ENCODE measurements at regions not wholly inside any gene's neighbourhood (a gene's known extent, or its start where the extent isn't known, plus 50 kb on each side); places are given as distances from the start of the nearest gene placed in this dataset.

- Histone ChIP-seq H3K9me3 (ENCODE audit: control insufficient read depth in 2 of 2, insufficient read depth in 1 of 2, low read depth in 1 of 2, low read length in 1 of 2) (no peaks in the 10 kb centered on the region), H3K27me3 (ENCODE audit: control insufficient read depth in 3 of 3, insufficient read depth in 3 of 3, low read length in 3 of 3) (no peaks in the 10 kb centered on the region), H3K27ac (ENCODE audit: low read depth in 1 of 3, low read length in 2 of 3) (no peak overlapping the region), H3K36me3 (ENCODE audit: control insufficient read depth in 3 of 3, insufficient read depth in 2 of 3, low read depth in 1 of 3, low read length in 3 of 3) (no peaks in the 10 kb centered on the region), H3K4me3 (ENCODE audit: low read depth in 1 of 3, low read length in 3 of 3) (no peak overlapping the region), H3K4me1 (ENCODE audit: control insufficient read depth in 3 of 3, insufficient read depth in 2 of 3, low read depth in 1 of 3, low read length in 2 of 3) (no peaks in the 10 kb centered on the region)
- FAIRE-seq, result no peak
- no peak for DNase-seq
Observed at GRCh38 chr4:156173486-156173885, 219.8 kb upstream of the CTSO start.

- Histone ChIP-seq H3K27ac (ENCODE audit: low read depth in 1 of 3, low read length in 2 of 3) (no peak overlapping the region), H3K27me3 (ENCODE audit: control insufficient read depth in 3 of 3, insufficient read depth in 3 of 3, low read length in 3 of 3) (no peaks in the 10 kb centered on the region), H3K9me3 (ENCODE audit: control insufficient read depth in 2 of 2, insufficient read depth in 1 of 2, low read depth in 1 of 2, low read length in 1 of 2) (no peaks in the 10 kb centered on the region), H3K36me3 (ENCODE audit: control insufficient read depth in 3 of 3, insufficient read depth in 2 of 3, low read depth in 1 of 3, low read length in 3 of 3) (no peaks in the 10 kb centered on the region), H3K4me3 (ENCODE audit: low read depth in 1 of 3, low read length in 3 of 3) (no peak overlapping the region), H3K4me1 (ENCODE audit: control insufficient read depth in 3 of 3, insufficient read depth in 2 of 3, low read depth in 1 of 3, low read length in 2 of 3) (no peaks in the 10 kb centered on the region)
- DNase-seq (no peak), FAIRE-seq (no peak)
- 74 to 78% (median 75%) methylated on average over 2 of the region's 2 CpGs for WGBS, 3 donors
Observed at GRCh38 chr4:156169861-156170260, 216.2 kb upstream of the CTSO start.

GRCh38 chr4:156169011-156169410 is 215.3 kb upstream of the CTSO start:
- H3K27ac ChIP-seq (ENCODE audit: low read depth in 1 of 3, low read length in 2 of 3), result no peak overlapping the region
- 19 to 43% (median 39%) methylated on average over 3 of the region's 3 CpGs for WGBS, 3 donors
- no peaks in the 10 kb centered on the region for H3K27me3 ChIP-seq (ENCODE audit: control insufficient read depth in 3 of 3, insufficient read depth in 3 of 3, low read length in 3 of 3)
- no peaks in the 10 kb centered on the region for H3K9me3 ChIP-seq (ENCODE audit: control insufficient read depth in 2 of 2, insufficient read depth in 1 of 2, low read depth in 1 of 2, low read length in 1 of 2)
- no peak overlapping the region for H3K4me3 ChIP-seq (ENCODE audit: low read depth in 1 of 3, low read length in 3 of 3)
- peak in 1 of 2 donors; percentile 8 for DNase-seq
- H3K4me1 ChIP-seq (ENCODE audit: control insufficient read depth in 3 of 3, insufficient read depth in 2 of 3, low read depth in 1 of 3, low read length in 2 of 3), result no peaks in the 10 kb centered on the region
- H3K36me3 ChIP-seq (ENCODE audit: control insufficient read depth in 3 of 3, insufficient read depth in 2 of 3, low read depth in 1 of 3, low read length in 3 of 3), result no peaks in the 10 kb centered on the region
- no peak for FAIRE-seq

GRCh38 chr4:156168288-156168687 is 214.6 kb upstream of the CTSO start:
- H3K4me3 ChIP-seq (ENCODE audit: low read depth in 1 of 3, low read length in 3 of 3), result no peak overlapping the region
- FAIRE-seq (no peak), DNase-seq (no peak)
- H3K36me3 ChIP-seq (ENCODE audit: control insufficient read depth in 3 of 3, insufficient read depth in 2 of 3, low read depth in 1 of 3, low read length in 3 of 3), result no peaks in the 10 kb centered on the region
- H3K4me1 ChIP-seq (ENCODE audit: control insufficient read depth in 3 of 3, insufficient read depth in 2 of 3, low read depth in 1 of 3, low read length in 2 of 3), result no peaks in the 10 kb centered on the region
- H3K27me3 ChIP-seq (ENCODE audit: control insufficient read depth in 3 of 3, insufficient read depth in 3 of 3, low read length in 3 of 3), result no peaks in the 10 kb centered on the region
- WGBS, 3 donors, result 22 to 70% (median 24%) methylated on average over 1 of the region's 1 CpG
- no peaks in the 10 kb centered on the region for H3K9me3 ChIP-seq (ENCODE audit: control insufficient read depth in 2 of 2, insufficient read depth in 1 of 2, low read depth in 1 of 2, low read length in 1 of 2)
- H3K27ac ChIP-seq (ENCODE audit: low read depth in 1 of 3, low read length in 2 of 3), result no peak overlapping the region

GRCh38 chr4:156158747-156159146 is 205.1 kb upstream of the CTSO start:
- Histone ChIP-seq H3K4me1 (ENCODE audit: control insufficient read depth in 3 of 3, insufficient read depth in 2 of 3, low read depth in 1 of 3, low read length in 2 of 3) (no peaks in the 10 kb centered on the region), H3K27ac (ENCODE audit: low read depth in 1 of 3, low read length in 2 of 3) (no peak overlapping the region), H3K4me3 (ENCODE audit: low read depth in 1 of 3, low read length in 3 of 3) (no peak overlapping the region), H3K27me3 (ENCODE audit: control insufficient read depth in 3 of 3, insufficient read depth in 3 of 3, low read length in 3 of 3) (no peaks in the 10 kb centered on the region), H3K36me3 (ENCODE audit: control insufficient read depth in 3 of 3, insufficient read depth in 2 of 3, low read depth in 1 of 3, low read length in 3 of 3) (no peaks in the 10 kb centered on the region), H3K9me3 (ENCODE audit: control insufficient read depth in 2 of 2, insufficient read depth in 1 of 2, low read depth in 1 of 2, low read length in 1 of 2) (no peaks in the 10 kb centered on the region)
- no peak for DNase-seq
- no peak for FAIRE-seq

GRCh38 chr4:156154978-156155377 is 201.3 kb upstream of the CTSO start:
- FAIRE-seq, result no peak
- H3K4me3 ChIP-seq (ENCODE audit: low read depth in 1 of 3, low read length in 3 of 3), result no peak overlapping the region
- no peaks in the 10 kb centered on the region for H3K4me1 ChIP-seq (ENCODE audit: control insufficient read depth in 3 of 3, insufficient read depth in 2 of 3, low read depth in 1 of 3, low read length in 2 of 3)
- no peak for DNase-seq
- no peak overlapping the region for H3K27ac ChIP-seq (ENCODE audit: low read depth in 1 of 3, low read length in 2 of 3)
- no peaks in the 10 kb centered on the region for H3K9me3 ChIP-seq (ENCODE audit: control insufficient read depth in 2 of 2, insufficient read depth in 1 of 2, low read depth in 1 of 2, low read length in 1 of 2)
- no peaks in the 10 kb centered on the region for H3K36me3 ChIP-seq (ENCODE audit: control insufficient read depth in 3 of 3, insufficient read depth in 2 of 3, low read depth in 1 of 3, low read length in 3 of 3)
- WGBS, 3 donors, result 70 to 85% (median 78%) methylated on average over 4 of the region's 4 CpGs
- no peaks in the 10 kb centered on the region for H3K27me3 ChIP-seq (ENCODE audit: control insufficient read depth in 3 of 3, insufficient read depth in 3 of 3, low read length in 3 of 3)

- Histone ChIP-seq H3K27me3 (ENCODE audit: control insufficient read depth in 3 of 3, insufficient read depth in 3 of 3, low read length in 3 of 3) (no peaks in the 10 kb centered on the region), H3K36me3 (ENCODE audit: control insufficient read depth in 3 of 3, insufficient read depth in 2 of 3, low read depth in 1 of 3, low read length in 3 of 3) (no peaks in the 10 kb centered on the region), H3K4me3 (ENCODE audit: low read depth in 1 of 3, low read length in 3 of 3) (no peak overlapping the region), H3K27ac (ENCODE audit: low read depth in 1 of 3, low read length in 2 of 3) (no peak overlapping the region), H3K4me1 (ENCODE audit: control insufficient read depth in 3 of 3, insufficient read depth in 2 of 3, low read depth in 1 of 3, low read length in 2 of 3) (no peaks in the 10 kb centered on the region), H3K9me3 (ENCODE audit: control insufficient read depth in 2 of 2, insufficient read depth in 1 of 2, low read depth in 1 of 2, low read length in 1 of 2) (no peaks in the 10 kb centered on the region)
- DNase-seq, result no peak
- FAIRE-seq, result no peak
- 48 to 56% (median 54%) methylated on average over 2 of the region's 2 CpGs for WGBS, 3 donors
Observed at GRCh38 chr4:156146571-156146970, 192.9 kb upstream of the CTSO start.

- H3K9me3 ChIP-seq (ENCODE audit: control insufficient read depth in 2 of 2, insufficient read depth in 1 of 2, low read depth in 1 of 2, low read length in 1 of 2), result no peaks in the 10 kb centered on the region
- no peaks in the 10 kb centered on the region for H3K36me3 ChIP-seq (ENCODE audit: control insufficient read depth in 3 of 3, insufficient read depth in 2 of 3, low read depth in 1 of 3, low read length in 3 of 3)
- H3K4me3 ChIP-seq (ENCODE audit: low read depth in 1 of 3, low read length in 3 of 3), result no peak overlapping the region
- WGBS, 3 donors, result 80 to 87% (median 84%) methylated on average over 3 of the region's 3 CpGs
- no peaks in the 10 kb centered on the region for H3K4me1 ChIP-seq (ENCODE audit: control insufficient read depth in 3 of 3, insufficient read depth in 2 of 3, low read depth in 1 of 3, low read length in 2 of 3)
- H3K27me3 ChIP-seq (ENCODE audit: control insufficient read depth in 3 of 3, insufficient read depth in 3 of 3, low read length in 3 of 3), result no peaks in the 10 kb centered on the region
- H3K27ac ChIP-seq (ENCODE audit: low read depth in 1 of 3, low read length in 2 of 3), result no peak overlapping the region
- FAIRE-seq (no peak), DNase-seq (no peak)
Observed at GRCh38 chr4:156144961-156145360, 191.3 kb upstream of the CTSO start.

GRCh38 chr4:156138781-156139280 is 185.2 kb upstream of the CTSO start:
- Histone ChIP-seq H3K27ac (ENCODE audit: low read depth in 1 of 3, low read length in 2 of 3) (no peak overlapping the region), H3K4me1 (ENCODE audit: control insufficient read depth in 3 of 3, insufficient read depth in 2 of 3, low read depth in 1 of 3, low read length in 2 of 3) (no peaks in the 10 kb centered on the region), H3K27me3 (ENCODE audit: control insufficient read depth in 3 of 3, insufficient read depth in 3 of 3, low read length in 3 of 3) (no peaks in the 10 kb centered on the region), H3K36me3 (ENCODE audit: control insufficient read depth in 3 of 3, insufficient read depth in 2 of 3, low read depth in 1 of 3, low read length in 3 of 3) (no peaks in the 10 kb centered on the region), H3K4me3 (ENCODE audit: low read depth in 1 of 3, low read length in 3 of 3) (no peak overlapping the region), H3K9me3 (ENCODE audit: control insufficient read depth in 2 of 2, insufficient read depth in 1 of 2, low read depth in 1 of 2, low read length in 1 of 2) (no peaks in the 10 kb centered on the region)
- FAIRE-seq (no peak), DNase-seq (no peak)
- 86% methylated on average over 9 of the region's 9 CpGs for WGBS, 3 donors

Measured in small intestine (tissue), 7 donors.